ENCODE measurements at regions not wholly inside any gene's neighbourhood (a gene's known extent, or its start where the extent isn't known, plus 50 kb on each side); places are given as distances from the start of the nearest gene placed in this dataset.

- no peak for TF ChIP-seq CTCF (IDR thresholded peaks at IDR 0.05)
- no peak overlapping the region for H3K27ac ChIP-seq
- H3K36me3 ChIP-seq (ENCODE audit: insufficient read depth in 1 of 2, low read depth in 1 of 2): no peaks in the 10 kb centered on the region
- 56 to 64% (median 59%) methylated on average over 4 of the region's 4 CpGs for WGBS, 3 donors
- no peaks in the 10 kb centered on the region for H3K4me1 ChIP-seq
- no peak overlapping the region for H3K4me3 ChIP-seq
- intact Hi-C loops (cut with DNase I): no loop called here
- ATAC-seq (no peak), DNase-seq (no peak)
- H3K9me3 ChIP-seq: no peaks in the 10 kb centered on the region
- H3K27me3 ChIP-seq (ENCODE audit: insufficient read depth in 3 of 3, low read length in 2 of 3): peaks cover 0 to 33% (median 4%) of the 10 kb centered on the region in 3 donors
These were observed 91.5 kb upstream of the CRHR1 start for GRCh38 chr17:45692661-45693060.

- no peaks in the 10 kb centered on the region for H3K9me3 ChIP-seq
- TF ChIP-seq CTCF (IDR thresholded peaks at IDR 0.05): no peak
- intact Hi-C loops (cut with DNase I): no loop called here
- no peaks in the 10 kb centered on the region for H3K36me3 ChIP-seq (ENCODE audit: insufficient read depth in 1 of 2, low read depth in 1 of 2)
- ATAC-seq (no peak), DNase-seq (no peak)
- no peak overlapping the region for H3K27ac ChIP-seq
- H3K4me3 ChIP-seq: no peak overlapping the region
- H3K27me3 ChIP-seq (ENCODE audit: insufficient read depth in 3 of 3, low read length in 2 of 3): peaks cover 0 to 41% (median 7%) of the 10 kb centered on the region in 3 donors
- H3K4me1 ChIP-seq: no peaks in the 10 kb centered on the region
These were observed 90.3 kb upstream of the CRHR1 start for GRCh38 chr17:45693792-45694191.

- H3K4me3 ChIP-seq: no peak overlapping the region
- ATAC-seq: no peak
- no peak overlapping the region for H3K27ac ChIP-seq
- intact Hi-C loops (cut with DNase I): no loop called here
- H3K36me3 ChIP-seq (ENCODE audit: insufficient read depth in 1 of 2, low read depth in 1 of 2): no peaks in the 10 kb centered on the region
- no peak for DNase-seq
- no peaks in the 10 kb centered on the region for H3K4me1 ChIP-seq
- TF ChIP-seq CTCF (IDR thresholded peaks at IDR 0.05): no peak
- H3K9me3 ChIP-seq: no peaks in the 10 kb centered on the region
- H3K27me3 ChIP-seq (ENCODE audit: insufficient read depth in 3 of 3, low read length in 2 of 3): peaks cover 0 to 29% (median 3%) of the 10 kb centered on the region in 3 donors
These were observed 87.7 kb upstream of the CRHR1 start for GRCh38 chr17:45696442-45696841.

GRCh38 chr17:45697076-45697475 is 87.0 kb upstream of the CRHR1 start:
- WGBS, 3 donors: 3 to 25% (median 19%) methylated on average over 1 of the region's 1 CpG
- H3K27ac ChIP-seq: no peak overlapping the region
- H3K4me3 ChIP-seq: no peak overlapping the region
- intact Hi-C loops (cut with DNase I): no loop called here
- ATAC-seq (no peak), DNase-seq (no peak)
- no peak for TF ChIP-seq CTCF (IDR thresholded peaks at IDR 0.05)
- H3K27me3 ChIP-seq (ENCODE audit: insufficient read depth in 3 of 3, low read length in 2 of 3): peaks cover 0 to 26% (median 3%) of the 10 kb centered on the region in 3 donors
- H3K4me1 ChIP-seq: no peaks in the 10 kb centered on the region
- no peaks in the 10 kb centered on the region for H3K36me3 ChIP-seq (ENCODE audit: insufficient read depth in 1 of 2, low read depth in 1 of 2)
- H3K9me3 ChIP-seq: no peaks in the 10 kb centered on the region

Data from psoas muscle (tissue), 7 donors.